GM04504 (cell line): ENCODE measurements at regions not wholly inside any gene's neighbourhood (a gene's known extent, or its start where the extent isn't known, plus 50 kb on each side); places are given as distances from the start of the nearest gene placed in this dataset.

ENCODE experiments used
- DNase-seq: peaks from one replicate; pipeline ENCODE4 v3.0.0-alpha.2; 2012; ENCODE audit warnings: low read depth

DNA sequence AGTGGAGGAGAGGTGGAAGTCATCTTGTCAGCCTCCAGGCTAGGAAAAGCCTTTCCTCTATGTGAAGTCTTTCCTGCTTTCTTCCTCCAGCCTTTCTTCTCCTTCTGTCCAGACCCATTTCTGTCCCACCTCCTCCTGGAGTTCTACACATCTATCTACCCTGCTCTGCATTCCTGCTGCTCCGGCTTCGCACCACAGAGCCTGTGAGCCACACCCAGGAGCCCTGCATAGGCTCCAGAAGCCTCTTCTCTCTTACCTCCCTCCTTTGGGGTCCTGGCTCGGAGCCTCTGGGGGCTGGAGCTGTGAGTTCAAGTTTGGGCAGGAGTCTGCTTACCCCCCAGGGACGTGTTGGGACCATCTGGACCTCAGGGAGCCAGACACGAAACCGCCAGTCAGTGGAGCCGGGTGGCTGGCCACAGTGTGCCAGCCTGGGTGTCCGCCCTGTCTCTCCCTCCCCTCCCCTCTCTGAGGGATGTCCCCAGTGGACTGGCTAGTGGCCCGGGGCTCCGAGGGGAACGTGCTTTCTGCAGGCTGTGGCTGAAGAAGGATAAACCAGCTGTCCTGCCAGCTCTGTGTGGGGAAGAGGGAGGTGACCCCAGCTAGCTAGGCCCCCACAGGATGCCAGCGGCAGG lies 99.2 kb downstream of the VEGFA start:
- DNase-seq, result no peak

- no peak for DNase-seq
Observed at GRCh38 chr6:43868467-43868866, 98.5 kb downstream of the VEGFA start.

DNA sequence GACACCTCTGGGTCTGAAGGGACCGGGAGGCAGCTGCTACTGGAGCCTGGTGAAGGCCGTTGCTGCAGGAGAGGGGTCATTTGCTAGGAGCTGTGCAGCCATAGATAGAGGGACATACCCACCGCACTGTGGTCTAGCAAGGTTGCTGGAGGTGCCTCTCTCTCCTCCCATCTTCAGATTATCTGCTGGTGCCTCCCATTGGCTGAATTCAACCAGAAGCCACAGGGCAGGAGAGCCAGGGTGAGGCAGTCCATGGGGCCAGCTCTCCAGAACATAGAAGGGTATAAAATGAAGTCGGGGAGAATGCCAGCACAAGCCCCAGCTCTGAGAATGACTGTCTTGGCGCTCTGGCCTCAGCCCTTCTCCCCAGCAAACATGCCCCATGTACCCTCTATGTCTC lies 98.0 kb downstream of the VEGFA start:
- DNase-seq, result no peak

- no peak for DNase-seq
Observed at GRCh38 chr6:43867246-43867645, 97.2 kb downstream of the VEGFA start.

- no peak for DNase-seq
Observed at GRCh38 chr6:43865932-43866645, 96.1 kb downstream of the VEGFA start.

DNA sequence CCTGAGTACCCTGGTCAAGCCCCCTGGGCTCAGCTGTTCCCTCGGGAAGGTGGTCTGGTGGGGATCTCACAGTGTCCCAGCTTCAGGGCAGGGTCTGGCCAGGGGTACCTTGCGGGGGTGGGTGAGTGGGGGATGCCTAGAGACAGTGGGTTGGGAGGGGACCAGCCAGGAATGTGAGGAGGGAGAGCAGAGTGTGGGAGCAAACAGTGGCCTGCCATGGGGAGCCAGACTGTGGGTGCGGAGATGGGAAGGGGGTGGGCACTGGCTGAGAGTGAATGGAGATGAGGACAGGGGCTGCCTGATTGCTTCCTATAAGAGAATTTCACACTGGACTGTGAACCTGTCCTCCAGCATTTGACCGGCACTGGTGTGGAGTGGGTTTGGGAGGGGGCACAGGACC lies 95.1 kb downstream of the VEGFA start:
- no peak for DNase-seq

- no peak for DNase-seq
Observed at GRCh38 chr6:43862925-43863324, 92.9 kb downstream of the VEGFA start.

DNA sequence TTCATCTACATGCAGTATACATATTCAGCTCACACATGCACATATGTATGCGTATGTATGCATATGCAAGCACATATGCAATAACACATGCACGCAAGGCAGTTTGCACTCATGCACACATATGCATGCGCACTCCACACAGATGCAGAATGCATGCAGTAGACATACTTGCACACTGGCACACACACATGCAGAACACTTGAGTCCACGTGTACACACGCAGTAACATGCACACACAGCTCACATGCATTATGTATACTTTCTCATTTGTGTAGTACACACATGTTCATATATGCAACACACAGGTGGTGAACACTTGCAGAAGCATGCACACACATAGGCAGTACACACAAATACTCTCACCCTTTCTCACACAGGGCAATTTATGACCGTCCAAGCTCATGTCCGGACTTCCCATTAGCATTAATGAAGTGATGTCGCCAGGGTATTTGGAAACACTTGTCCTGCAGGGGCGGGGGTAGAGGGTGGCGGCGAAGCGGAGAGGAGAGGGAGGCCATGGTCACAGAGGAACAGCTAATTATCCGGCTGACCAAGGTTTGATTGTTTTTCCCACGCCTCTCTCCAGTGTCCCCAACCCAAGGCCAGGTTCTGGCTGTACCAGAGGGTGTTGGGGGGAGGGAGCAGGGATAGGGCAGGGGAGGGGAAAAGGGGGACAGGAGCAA lies 91.3 kb downstream of the VEGFA start:
- DNase-seq, result no peak

GRCh38 chr6:43860285-43860684 lies 90.3 kb downstream of the VEGFA start:
- DNase-seq, result no peak

GRCh38 chr6:43859213-43859612 lies 89.2 kb downstream of the VEGFA start:
- DNase-seq, result no peak

DNA sequence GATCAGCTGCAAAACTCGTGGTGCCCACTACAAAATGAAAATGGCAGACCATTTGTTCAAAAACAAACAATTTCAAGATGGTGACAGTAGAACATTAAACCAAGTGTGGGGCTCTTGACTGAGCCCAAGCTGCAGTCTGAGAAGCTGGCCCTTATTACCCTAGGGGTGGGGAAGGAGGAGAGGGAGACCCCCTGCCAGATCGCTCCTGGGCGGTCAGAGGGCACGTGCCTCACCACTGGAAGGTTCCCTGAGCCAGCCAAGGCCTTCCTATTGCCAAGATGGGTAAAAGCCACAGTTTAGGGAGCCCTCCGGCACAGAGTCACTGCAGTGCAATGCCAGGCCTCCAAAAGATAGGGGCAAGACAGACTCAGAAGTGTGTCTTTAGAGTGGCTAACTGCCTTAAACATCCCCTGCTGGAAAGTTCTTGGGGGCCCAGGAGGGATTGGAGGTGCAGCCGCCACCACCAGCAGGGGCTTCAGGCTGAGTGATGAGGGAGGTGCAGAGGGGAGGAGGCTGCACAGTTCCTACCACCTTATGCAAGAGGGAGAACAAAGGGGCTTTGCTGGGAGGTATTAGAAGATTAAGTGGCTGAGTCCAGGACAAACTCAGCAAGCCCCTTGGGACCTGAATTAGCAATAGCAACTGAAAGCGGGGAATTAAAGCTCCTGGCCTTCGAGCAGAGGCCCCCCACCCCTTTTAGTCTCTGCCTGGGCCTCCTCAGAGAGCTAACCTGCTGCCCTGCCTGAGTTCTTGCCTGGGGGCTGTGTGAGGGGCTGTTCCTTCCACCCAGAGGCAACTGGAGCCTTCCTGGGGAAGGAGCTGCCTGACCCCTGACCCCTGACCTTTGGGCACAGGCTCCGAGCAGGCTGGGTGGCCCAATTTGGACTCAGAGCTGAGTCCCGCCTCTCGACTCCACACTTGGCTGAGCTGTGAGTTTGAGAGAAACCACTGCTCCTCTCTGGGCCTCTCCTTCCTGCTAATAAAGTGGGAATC lies 88.4 kb downstream of the VEGFA start:
- DNase-seq, result no peak

DNA sequence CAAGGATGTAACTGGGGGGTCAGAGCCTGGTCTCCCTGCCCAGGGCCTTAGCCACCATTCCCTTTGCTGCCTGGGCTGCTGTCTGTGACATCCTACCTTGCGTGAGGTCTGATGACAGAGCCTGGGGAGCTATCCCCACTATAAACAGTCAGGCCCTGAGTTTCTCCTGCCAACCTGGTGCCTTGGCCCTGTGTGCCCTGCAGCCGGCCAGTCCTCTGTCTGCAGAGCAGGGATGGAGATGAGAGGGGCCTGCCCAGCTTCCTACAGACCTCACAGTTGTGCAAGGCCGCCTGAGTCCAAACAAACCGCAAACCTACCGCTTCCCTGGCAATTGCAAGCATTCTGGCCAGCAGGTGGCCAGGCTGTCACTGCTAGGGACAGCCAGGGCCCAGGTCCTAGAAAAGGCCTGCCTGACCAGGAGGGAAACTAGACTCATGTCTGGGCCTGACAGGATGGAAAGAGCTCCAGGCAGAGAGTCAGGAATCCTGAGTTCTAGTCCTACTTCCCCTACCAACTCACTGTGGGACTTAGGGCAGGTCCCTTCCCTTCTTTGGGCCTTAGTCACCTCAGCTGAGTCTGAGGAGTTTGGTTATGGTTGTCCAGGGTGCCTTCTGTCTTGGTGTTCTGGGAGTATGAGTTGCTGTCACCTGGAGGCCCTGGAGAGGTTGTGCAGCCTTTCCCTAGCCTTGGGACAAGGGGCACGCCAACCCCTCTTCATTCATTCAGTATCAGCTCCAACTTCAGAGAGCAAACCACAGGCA lies 86.2 kb downstream of the VEGFA start:
- DNase-seq, result no peak

DNA sequence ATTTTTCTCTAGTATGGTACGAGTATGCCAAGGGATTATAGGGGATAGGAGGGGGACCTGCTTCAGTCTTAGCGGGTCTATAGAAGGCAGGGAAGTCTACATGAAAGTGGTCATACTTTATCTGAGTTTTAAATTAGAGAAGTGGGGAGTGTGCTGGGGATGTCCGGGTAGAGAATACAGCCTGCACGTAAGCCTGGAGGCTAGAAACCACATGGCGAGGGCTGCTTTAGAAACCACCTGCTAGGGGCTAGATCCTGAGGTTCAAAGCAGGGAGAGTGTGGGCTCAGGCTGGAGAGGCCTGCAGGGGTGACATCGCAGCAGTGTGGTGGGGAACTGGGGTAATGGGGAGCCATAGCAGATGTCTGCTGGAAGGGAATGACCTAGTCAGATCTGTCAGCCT lies 85.2 kb downstream of the VEGFA start:
- DNase-seq, result no peak

DNA sequence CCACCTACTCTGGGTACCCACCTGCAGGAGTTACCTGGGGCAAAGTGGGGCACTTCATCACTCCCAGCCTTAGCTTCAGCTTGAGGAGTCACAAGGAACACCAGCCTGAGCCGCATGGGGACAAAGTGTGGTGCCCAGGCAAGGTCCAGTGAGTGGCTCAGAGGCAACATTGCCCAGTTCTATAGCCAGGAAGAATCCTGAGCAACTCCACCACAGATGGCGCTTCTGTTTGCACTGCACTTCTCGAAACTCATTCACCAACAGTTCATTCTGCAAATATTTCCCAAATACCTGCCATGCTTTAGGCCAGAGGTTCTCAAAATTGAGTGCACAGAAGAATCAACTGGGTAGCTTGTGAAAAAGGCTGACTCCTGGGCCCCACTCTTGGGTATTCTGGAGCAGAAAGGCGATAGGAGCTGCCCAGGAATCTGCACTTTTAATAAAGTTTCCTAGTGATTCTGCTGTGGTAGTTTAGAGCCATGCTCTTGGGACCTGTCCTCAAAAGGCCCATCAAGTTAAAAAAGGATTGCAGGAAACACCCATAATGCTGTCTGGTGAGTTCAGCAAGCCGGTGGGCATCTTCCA lies 83.1 kb downstream of the VEGFA start:
- no peak for DNase-seq

DNA sequence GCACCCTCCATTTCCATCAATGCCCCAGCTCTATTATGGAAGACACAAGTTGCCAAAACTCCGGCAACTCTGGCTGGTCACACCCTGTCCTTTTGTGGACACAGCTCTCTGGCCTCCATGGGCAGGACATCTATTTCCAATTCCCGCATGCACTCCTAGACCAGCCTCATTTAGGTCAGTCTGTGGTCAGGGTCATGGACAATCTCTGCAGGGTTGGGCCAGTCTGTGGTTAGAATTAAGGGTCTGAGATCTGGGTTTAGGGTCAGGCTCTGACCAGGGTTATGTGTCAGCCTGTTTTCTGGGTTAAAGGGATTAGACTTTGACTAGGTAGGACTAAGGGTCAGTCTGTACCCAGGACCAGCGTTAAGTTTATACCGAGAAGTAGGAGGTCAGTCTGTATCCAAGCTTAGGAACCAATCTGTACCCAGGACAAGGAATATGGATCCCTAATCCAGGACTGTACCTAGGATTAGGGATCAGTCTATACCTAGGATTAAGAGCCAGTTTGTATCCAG lies 82.4 kb downstream of the VEGFA start:
- no peak for DNase-seq

DNA sequence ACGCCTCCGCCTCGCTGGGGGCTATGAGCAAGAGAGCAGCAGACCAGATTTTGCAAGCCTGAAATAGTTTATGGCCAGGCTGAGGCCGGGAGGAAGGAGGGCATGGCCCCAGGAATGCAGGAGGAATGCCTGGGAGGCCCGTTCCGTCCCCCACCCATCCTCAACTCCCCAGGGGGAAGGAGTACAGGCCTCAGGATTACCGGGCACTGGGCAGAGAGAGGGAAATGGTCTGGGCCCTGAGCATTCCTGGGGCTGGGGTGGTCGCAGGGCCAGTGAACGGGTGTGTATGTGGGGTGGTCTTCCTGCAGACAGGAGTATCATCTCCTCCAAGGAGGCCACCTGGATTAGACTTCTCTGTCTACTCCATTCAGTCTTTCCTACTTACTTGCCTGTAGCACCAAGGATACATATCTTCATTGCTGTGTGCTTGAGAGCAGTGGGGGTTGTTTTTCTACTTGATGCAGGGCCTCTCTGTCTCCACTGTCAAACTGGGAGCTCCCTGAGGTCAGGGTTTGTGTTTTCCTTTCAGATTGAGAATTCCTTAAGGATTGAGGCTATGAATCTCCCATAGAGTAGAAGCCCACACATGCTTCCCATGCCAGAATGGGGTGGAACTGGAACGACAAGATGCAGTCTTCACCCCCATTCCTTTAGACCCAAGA lies 81.3 kb downstream of the VEGFA start:
- peak; percentile 58 for DNase-seq

DNA sequence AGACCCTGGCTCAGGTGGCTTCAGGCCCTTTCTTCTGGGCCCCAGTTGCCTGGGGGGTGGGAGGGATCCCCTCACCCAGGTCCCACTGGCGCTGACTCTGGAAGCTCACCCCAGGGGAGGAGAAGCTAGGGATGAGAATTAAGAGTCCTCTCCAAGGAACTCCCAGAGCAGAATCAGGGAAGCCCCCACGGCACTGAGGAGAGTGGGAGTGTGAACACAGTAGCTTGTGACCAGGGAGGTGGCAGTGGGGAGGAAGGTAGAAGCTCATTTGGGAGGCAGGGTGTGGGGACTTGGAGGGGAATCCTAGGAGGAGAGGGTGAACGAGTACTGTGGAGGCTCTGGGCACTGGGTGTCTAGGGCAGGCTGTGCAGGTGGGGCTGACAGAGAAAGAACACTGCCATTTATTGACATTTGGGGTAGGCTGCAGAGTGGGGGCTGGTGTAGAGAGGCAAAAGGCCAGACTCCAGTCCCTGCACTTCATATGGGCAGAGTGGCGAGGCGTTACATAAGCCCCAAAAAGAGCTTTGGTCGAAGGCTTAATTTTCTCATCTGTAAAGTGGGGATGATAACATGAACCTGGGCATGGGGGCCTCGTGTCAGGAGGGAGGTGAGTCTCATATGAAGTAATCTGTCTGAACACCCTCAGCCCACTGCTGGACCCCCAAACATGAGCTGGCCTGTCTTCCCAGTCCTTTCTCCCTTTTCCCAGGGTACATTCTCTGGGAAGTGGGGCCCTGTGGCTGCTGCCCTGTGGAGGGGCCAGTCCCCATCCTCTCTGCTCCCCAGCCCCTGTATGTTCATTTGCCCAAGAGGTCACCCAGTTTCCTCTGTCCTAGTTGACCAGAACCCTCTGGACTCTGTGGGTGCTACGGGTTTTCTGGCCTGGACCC lies 80.5 kb downstream of the VEGFA start:
- DNase-seq, result no peak

DNA sequence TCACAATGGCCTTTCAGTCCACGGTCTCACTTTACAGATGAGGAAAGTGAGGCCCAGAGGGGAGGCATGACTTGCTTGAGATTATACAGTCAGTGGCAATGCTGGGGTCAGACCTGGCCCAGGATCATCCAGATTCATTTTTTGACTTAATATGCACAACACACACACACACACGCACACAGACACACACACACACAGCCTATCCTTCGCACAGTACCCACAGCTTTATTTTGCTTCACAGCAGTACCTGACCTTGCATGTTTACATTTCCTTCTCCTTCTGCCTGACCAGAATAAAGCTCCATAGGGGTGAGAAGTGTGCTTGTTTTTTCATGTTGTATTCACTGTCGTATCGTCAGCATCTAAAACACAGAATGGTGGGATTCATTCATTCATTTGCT lies 79.8 kb downstream of the VEGFA start:
- DNase-seq, result no peak

DNA sequence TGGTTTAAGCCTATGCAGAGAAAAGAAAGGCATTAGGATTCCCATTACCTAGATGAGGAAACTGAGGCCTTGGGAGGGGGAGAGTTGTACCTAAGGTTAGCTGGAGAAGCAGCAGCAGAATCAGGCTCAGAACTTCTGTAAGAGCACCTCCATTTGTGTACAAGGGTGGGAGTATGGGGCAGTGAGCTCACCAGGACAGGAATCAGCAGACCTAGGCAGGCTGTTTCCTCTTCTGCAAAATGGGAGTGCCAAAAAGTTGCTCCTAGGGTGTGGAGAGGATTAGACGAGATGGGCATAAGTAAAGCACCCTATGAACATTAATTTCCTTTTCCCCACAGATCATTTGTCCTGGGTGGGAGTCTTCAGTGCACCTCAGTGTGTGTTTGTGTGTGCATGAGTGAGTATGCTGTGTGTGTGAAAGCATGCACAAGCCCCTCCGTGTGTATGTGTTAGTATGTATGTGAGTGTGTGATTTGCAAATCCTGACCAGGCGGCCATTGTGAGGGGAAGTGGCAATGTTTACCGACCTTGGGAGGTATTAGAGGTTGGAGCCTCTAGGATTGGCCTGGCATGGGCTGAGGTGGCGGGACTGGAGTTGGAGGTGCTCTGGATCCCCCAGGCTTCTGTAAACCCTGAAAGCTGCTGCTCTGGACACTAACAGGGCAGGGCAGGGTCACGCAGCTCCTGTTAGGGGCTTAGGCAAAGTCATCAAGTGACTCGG lies 78.8 kb downstream of the VEGFA start:
- no peak for DNase-seq
